Upper lobe of right lung (tissue), 1 donor: ENCODE measurements at regions not wholly inside any gene's neighbourhood (a gene's known extent, or its start where the extent isn't known, plus 50 kb on each side); places are given as distances from the start of the nearest gene placed in this dataset.

Experiments used
- ATAC-seq: fragments of 200-7000 bp; cut with Tn5 transposase; one replicate; pipeline ENCODE4 v1.9.1; 2020; ENCODE audit warnings: mild to moderate bottlenecking, moderate library complexity
- DNase-seq: peaks from one replicate; pipeline ENCODE4 v3.0.0-alpha.2; 2020
- H3K27ac ChIP-seq: fragments of 200-600 bp; one replicate; pipeline ENCODE4 v1.8.0; 2022
- H3K27me3 ChIP-seq: fragments of 200-600 bp; one replicate; pipeline ENCODE4 v1.8.0; 2022; ENCODE audit warnings: mild to moderate bottlenecking
- H3K36me3 ChIP-seq: fragments of 200-600 bp; one replicate; pipeline ENCODE4 v1.8.0; 2022
- H3K4me1 ChIP-seq: fragments of 200-600 bp; one replicate; pipeline ENCODE4 v1.8.0; 2022
- H3K4me3 ChIP-seq: fragments of 200-600 bp; one replicate; pipeline ENCODE4 v1.8.0; 2022; ENCODE audit warnings: mild to moderate bottlenecking
- H3K9me3 ChIP-seq: fragments of 200-600 bp; one replicate; pipeline ENCODE4 v1.8.0; 2022
- CTCF ChIP-seq: fragments of 200-600 bp; IDR thresholded peaks from one replicate; pipeline ENCODE4 v1.8.0; 2022; ENCODE audit warnings: antibody characterized with exemption
- intact Hi-C: fragments of 100-400 bp; cut with DNase I; formaldehyde crosslinking; loops from one replicate; pipeline ENCODE4 v1.11.0; 2022
- donor health status: DM: no; HTN: yes; CAD: no; lungs with severe emphysema.

DNA sequence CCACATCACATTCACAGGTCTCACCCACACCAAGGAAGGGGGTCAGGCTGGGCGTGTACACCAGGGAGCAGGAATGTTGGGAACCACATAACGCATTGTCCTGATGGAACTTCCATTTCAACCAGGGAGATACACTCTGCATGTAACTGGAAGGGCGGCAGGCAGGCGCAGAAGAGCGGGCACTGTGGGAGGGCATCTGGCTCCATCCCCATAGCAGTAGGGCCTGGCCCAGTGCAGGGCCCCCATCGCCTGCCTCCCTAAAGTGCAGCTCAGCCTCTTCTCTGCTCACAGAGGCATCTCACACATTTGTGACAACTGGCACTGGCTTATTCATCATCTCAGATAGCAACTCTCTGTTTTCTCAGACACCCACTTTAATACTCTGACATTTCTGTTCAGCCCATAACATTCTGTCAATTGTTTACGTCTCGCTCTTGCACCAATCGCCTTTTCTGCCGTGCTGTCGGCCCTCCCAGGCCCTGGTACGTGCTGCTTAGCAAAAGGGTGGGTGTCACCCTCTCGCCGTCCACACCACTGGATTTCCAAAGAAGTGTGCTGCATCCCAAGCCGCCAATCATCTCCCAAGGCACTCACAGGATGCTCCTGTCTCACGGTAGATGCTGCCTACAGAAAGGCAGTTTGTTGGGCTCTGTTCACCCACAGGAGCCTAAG lies 353.3 kb upstream of the ZNF507 start:
- H3K27ac ChIP-seq, result no peak overlapping the region
- TF ChIP-seq CTCF, result no peak
- peak; percentile 26 for DNase-seq
- intact Hi-C loops, result no loop called here
- no peaks in the 10 kb centered on the region for H3K36me3 ChIP-seq
- ATAC-seq, result no peak
- no peak overlapping the region for H3K4me3 ChIP-seq
- H3K4me1 ChIP-seq, result no peaks in the 10 kb centered on the region
- H3K27me3 ChIP-seq, result no peaks in the 10 kb centered on the region
- H3K9me3 ChIP-seq, result no peaks in the 10 kb centered on the region

- DNase-seq (peak; percentile 17), ATAC-seq (no peak)
- H3K27ac ChIP-seq, result no peak overlapping the region
- no peaks in the 10 kb centered on the region for H3K9me3 ChIP-seq
- no peaks in the 10 kb centered on the region for H3K27me3 ChIP-seq
- no peak for TF ChIP-seq CTCF
- no peaks in the 10 kb centered on the region for H3K36me3 ChIP-seq
- no peaks in the 10 kb centered on the region for H3K4me1 ChIP-seq
- no peak overlapping the region for H3K4me3 ChIP-seq
- intact Hi-C loops, result no loop called here
Measured at GRCh38 chr19:31992750-31993149, 352.7 kb upstream of the ZNF507 start.

- no peak for ATAC-seq
- Histone ChIP-seq H3K4me1 (no peaks in the 10 kb centered on the region), H3K9me3 (no peaks in the 10 kb centered on the region), H3K4me3 (no peak overlapping the region), H3K27me3 (no peaks in the 10 kb centered on the region), H3K27ac (no peak overlapping the region), H3K36me3 (no peaks in the 10 kb centered on the region)
- no peak for DNase-seq
- intact Hi-C loops, result no loop called here
- TF ChIP-seq CTCF, result no peak
Measured at GRCh38 chr19:31995546-31995945, 349.9 kb upstream of the ZNF507 start.

- no peaks in the 10 kb centered on the region for H3K36me3 ChIP-seq
- DNase-seq (no peak), ATAC-seq (no peak)
- no peak for TF ChIP-seq CTCF
- no peak overlapping the region for H3K27ac ChIP-seq
- no peaks in the 10 kb centered on the region for H3K9me3 ChIP-seq
- H3K4me3 ChIP-seq, result no peak overlapping the region
- intact Hi-C loops, result no loop called here
- H3K4me1 ChIP-seq, result no peaks in the 10 kb centered on the region
- no peaks in the 10 kb centered on the region for H3K27me3 ChIP-seq
Measured at GRCh38 chr19:32010071-32010470, 335.3 kb upstream of the ZNF507 start.

- no peak overlapping the region for H3K4me3 ChIP-seq
- no peak for ATAC-seq
- no peak for TF ChIP-seq CTCF
Measured at GRCh38 chr19:32012206-32012605, 333.2 kb upstream of the ZNF507 start.

More at GRCh38 chr19:32012206-32012605, 333.2 kb upstream of the ZNF507 start:
- Histone ChIP-seq H3K4me1 (no peaks in the 10 kb centered on the region), H3K36me3 (no peaks in the 10 kb centered on the region), H3K9me3 (no peaks in the 10 kb centered on the region), H3K27me3 (no peaks in the 10 kb centered on the region), H3K27ac (no peak overlapping the region)
- intact Hi-C loops, result no loop called here
- DNase-seq, result no peak
